GM23338 (cell line): ENCODE measurements at regions not wholly inside any gene's neighbourhood (a gene's known extent, or its start where the extent isn't known, plus 50 kb on each side); places are given as distances from the start of the nearest gene placed in this dataset.

ENCODE experiments used
- ATAC-seq: fragments of 200-7000 bp; cut with Tn5 transposase; 3 replicates; pipeline ENCODE4 v1.9.1; 2020
- DNase-seq: peaks from one replicate; pipeline ENCODE4 v3.0.0-alpha.2; 2015; ENCODE audit warnings: low spot score
- H2AFZ ChIP-seq: fragments of 200-600 bp; sonication (generic); 2 replicates; pipeline ENCODE4 v1.8.0; 2016; ENCODE audit warnings: antibody characterized with exemption, mild to moderate bottlenecking, moderate library complexity
- H3F3A ChIP-seq: fragments of 200-600 bp; sonication (generic); replicated peaks from 2 replicates; pipeline ENCODE4 v1.8.0; 2017; ENCODE audit warnings: antibody characterized with exemption, mixed run types, low read depth
- H3K27ac ChIP-seq: fragments of 200-600 bp; sonication (generic); 2 replicates; pipeline ENCODE4 v1.6.1; 2016; ENCODE audit warnings: low read depth
- H3K27me3 ChIP-seq: fragments of 200-600 bp; sonication (generic); 2 replicates; pipeline ENCODE4 v1.8.0; 2016; ENCODE audit warnings: mild to moderate bottlenecking, mixed run types, moderate library complexity; ENCODE audit not compliant: insufficient read depth
- H3K36me3 ChIP-seq: fragments of 200-600 bp; sonication (generic); 2 replicates; pipeline ENCODE4 v1.8.0; 2016; ENCODE audit warnings: mild to moderate bottlenecking; ENCODE audit not compliant: insufficient read depth
- H3K4me1 ChIP-seq: fragments of 200-600 bp; sonication (generic); 2 replicates; pipeline ENCODE4 v1.8.0; 2016; ENCODE audit warnings: mild to moderate bottlenecking, moderate library complexity; ENCODE audit not compliant: insufficient read depth
- H3K4me2 ChIP-seq: fragments of 200-600 bp; sonication (generic); 2 replicates; pipeline ENCODE4 v1.7.1; 2017; ENCODE audit warnings: mixed run types
- H3K4me3 ChIP-seq: fragments of 200-600 bp; sonication (generic); 2 replicates; pipeline ENCODE4 v1.6.1; 2016; ENCODE audit warnings: mixed run types
- H3K79me2 ChIP-seq: fragments of 200-600 bp; sonication (generic); replicated peaks from 2 replicates; pipeline ENCODE4 v1.8.0; 2017; ENCODE audit warnings: mild to moderate bottlenecking; ENCODE audit not compliant: insufficient read depth
- H3K9me2 ChIP-seq: fragments of 200-600 bp; sonication (generic); 2 replicates; pipeline ENCODE4 v1.8.0; 2017; ENCODE audit not compliant: insufficient read depth
- H4K20me1 ChIP-seq: fragments of 200-600 bp; sonication (generic); replicated peaks from 2 replicates; pipeline ENCODE4 v1.8.0; 2017; ENCODE audit warnings: mild to moderate bottlenecking; ENCODE audit not compliant: insufficient read depth
- H3K27ac Mint-ChIP-seq: 2 replicates; pipeline ENCODE4 v1.8.0; 2020; ENCODE audit warnings: inconsistent platforms, mild to moderate bottlenecking, moderate library complexity, mixed read lengths
- H3K27me3 Mint-ChIP-seq: 3 replicates; pipeline ENCODE4 v1.8.0; 2022; ENCODE audit warnings: low read depth, mild to moderate bottlenecking, moderate library complexity, mixed read lengths, inconsistent platforms; ENCODE audit not compliant: insufficient read depth, poor library complexity
- H3K36me3 Mint-ChIP-seq: 3 replicates; pipeline ENCODE4 v1.8.0; 2021; ENCODE audit warnings: low read depth, mild to moderate bottlenecking, inconsistent platforms, moderate library complexity, mixed read lengths
- H3K4me1 Mint-ChIP-seq: 3 replicates; pipeline ENCODE4 v1.8.0; 2020; ENCODE audit warnings: mild to moderate bottlenecking, inconsistent platforms, mixed read lengths
- H3K4me3 Mint-ChIP-seq: 3 replicates; pipeline ENCODE4 v1.8.0; 2021; ENCODE audit warnings: moderate library complexity, mild to moderate bottlenecking, inconsistent platforms, mixed read lengths
- H3K9me3 Mint-ChIP-seq: 3 replicates; pipeline ENCODE4 v1.8.0; 2020; ENCODE audit warnings: moderate library complexity, mild to moderate bottlenecking, inconsistent platforms, mixed read lengths
- CREB1 ChIP-seq: fragments of 250-450 bp; sonication (Bioruptor Pico); IDR thresholded peaks from 2 replicates; pipeline ENCODE4 v1.5.0; 2020; ENCODE audit warnings: low read depth, mild to moderate bottlenecking, moderate library complexity
- CTCF ChIP-seq, 2 experiments: fragments of 200-600 bp in 1 of 2; sonication (generic) in 1 of 2; conservative IDR thresholded peaks; 2 replicates each; pipeline versions ENCODE4 v1.5.1 to v1.6.1; 2016 to 2017; ENCODE audit warnings: antibody characterized with exemption in 2 of 2, low read depth in 2 of 2, mild to moderate bottlenecking in 2 of 2, moderate library complexity in 1 of 2
- ETS1 ChIP-seq: IDR thresholded peaks from 2 replicates; pipeline ENCODE4 v1.6.1; 2016; ENCODE audit warnings: antibody characterized with exemption
- EZH2 ChIP-seq: fragments of 200-600 bp; sonication (generic); IDR thresholded peaks from one replicate; pipeline ENCODE4 v1.8.0; 2017; ENCODE audit warnings: antibody characterized with exemption, mild to moderate bottlenecking, low read depth; ENCODE audit not compliant: unreplicated experiment
- EZH2phosphoT487 ChIP-seq: fragments of 200-600 bp; sonication (generic); IDR thresholded peaks from one replicate; pipeline ENCODE4 v1.8.1; 2018; ENCODE audit warnings: antibody characterized with exemption; ENCODE audit not compliant: unreplicated experiment
- JUNB ChIP-seq: IDR thresholded peaks from one replicate; pipeline ENCODE4 v1.6.1; 2016; ENCODE audit warnings: antibody characterized with exemption; ENCODE audit not compliant: unreplicated experiment
- POLR2AphosphoS5 ChIP-seq: IDR thresholded peaks from 2 replicates; pipeline ENCODE4 v1.6.1; 2016; ENCODE audit warnings: antibody characterized with exemption, low read depth
- REST ChIP-seq: IDR thresholded peaks from one replicate; pipeline ENCODE4 v1.6.1; 2018; ENCODE audit warnings: antibody characterized with exemption; ENCODE audit not compliant: unreplicated experiment
- ZNF114 ChIP-seq: fragments of 250-450 bp; sonication (Bioruptor Pico); IDR thresholded peaks from 2 replicates; pipeline ENCODE4 v1.5.0; 2020; ENCODE audit warnings: mild to moderate bottlenecking, moderate library complexity
- ZNF331 ChIP-seq: fragments of 250-450 bp; sonication (Bioruptor Pico); IDR thresholded peaks from 2 replicates; pipeline ENCODE4 v1.5.0; 2020; ENCODE audit warnings: low read depth, mild to moderate bottlenecking, moderate library complexity

GRCh38 chr1:57530206-57530910 is 106.5 kb upstream of the DAB1 start:
- Mint-ChIP-seq H3K36me3 (peaks cover 2% of the 10 kb centered on the region; the same call in 1 of the 3 replicates), H3K27ac (no peak overlapping the region), H3K27me3 (no peaks in the 10 kb centered on the region), H3K4me3 (no peak overlapping the region), H3K9me3 (peaks cover 19% of the 10 kb centered on the region), H3K4me1 (peaks cover 5% of the 10 kb centered on the region; the same call in 2 of the 3 replicates)
- H4K20me1 ChIP-seq: no peaks in the 10 kb centered on the region
- H3K4me1 ChIP-seq: no peaks in the 10 kb centered on the region
- DNase-seq (no peak), ATAC-seq (no peak)
- no peak overlapping the region for H3K4me3 ChIP-seq
- no peak overlapping the region for H3K27ac ChIP-seq
- no peaks in the 10 kb centered on the region; the same call in 1 of the 2 replicates for H3K9me2 ChIP-seq
- no peaks in the 10 kb centered on the region for H3K36me3 ChIP-seq
- no peak overlapping the region for H3K4me2 ChIP-seq
- H2AFZ ChIP-seq: no peak overlapping the region
- H3K27me3 ChIP-seq: no peaks in the 10 kb centered on the region
- no peaks in the 10 kb centered on the region for H3F3A ChIP-seq
- TF ChIP-seq JUNB (no peak), CTCF (conservative IDR thresholded peaks at IDR 0.05; ENCODE audit: low read depth in 2 of 2) (no peak), ZNF114 (no peak), EZH2phosphoT487 (no peak), EZH2 (no peak), ETS1 (no peak), REST (no peak), ZNF331 (CRISPR knock-in tag) (no peak), CREB1 (CRISPR knock-in tag) (no peak), POLR2AphosphoS5 (no peak)
- H3K79me2 ChIP-seq: no peaks in the 10 kb centered on the region
